T1000 (cell line): ENCODE measurements at regions not wholly inside any gene's neighbourhood (a gene's known extent, or its start where the extent isn't known, plus 50 kb on each side); places are given as distances from the start of the nearest gene placed in this dataset.
"Not testable (repeated sequence)": the region's sequence is repeated elsewhere in the genome, so short reads cannot be mapped to it uniquely, and the experiment has no call there.

Experiments
- DNase-seq: peaks from one replicate; lab custom pipeline; 2025; ENCODE audit warnings: mixed read lengths; lab: John Stamatoyannopoulos, UW

DNA sequence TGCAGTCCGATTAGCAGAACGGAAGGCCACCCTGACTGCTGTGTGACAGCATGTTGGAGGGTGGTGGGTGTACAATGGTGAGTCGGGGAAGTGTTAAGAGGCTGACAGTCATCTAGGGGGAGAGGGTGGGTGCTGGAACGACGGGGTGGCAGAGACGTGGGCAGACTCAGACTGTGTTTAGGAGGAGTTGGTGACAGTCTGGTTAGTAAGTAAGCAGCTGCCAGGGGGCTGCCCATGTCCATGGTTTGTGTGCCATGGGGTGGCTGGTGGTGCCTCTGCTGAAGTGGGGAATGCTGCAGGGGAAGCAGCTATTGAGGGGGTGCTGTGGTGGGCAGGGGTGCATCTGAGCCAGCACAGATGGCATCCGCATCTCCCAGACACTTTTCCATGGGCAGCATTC, 51.3 kb upstream of the BOD1 start:
- no peak for DNase-seq

GRCh38 chr5:173668245-173668800, 51.9 kb upstream of the BOD1 start:
- DNase-seq, result no peak

DNA sequence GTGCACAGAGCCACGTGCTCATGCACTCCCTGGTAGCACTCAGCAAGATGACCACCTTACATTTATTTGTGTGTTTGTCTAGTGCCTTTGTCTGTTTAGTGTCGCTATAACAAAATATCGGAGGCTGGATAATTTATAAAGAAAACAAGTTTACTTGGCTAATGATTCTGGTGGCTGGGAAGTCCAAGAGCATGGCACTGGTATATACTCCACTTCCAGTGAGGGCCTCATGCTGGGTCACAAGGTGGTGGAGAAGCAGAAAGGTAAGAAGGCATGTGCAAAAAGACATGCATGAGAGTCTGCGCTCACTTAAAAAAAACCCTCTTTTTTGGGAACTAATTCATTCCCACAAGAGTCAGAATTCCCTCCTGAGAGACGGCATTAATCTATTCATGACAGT, 52.5 kb upstream of the BOD1 start:
- DNase-seq, result no peak

DNA sequence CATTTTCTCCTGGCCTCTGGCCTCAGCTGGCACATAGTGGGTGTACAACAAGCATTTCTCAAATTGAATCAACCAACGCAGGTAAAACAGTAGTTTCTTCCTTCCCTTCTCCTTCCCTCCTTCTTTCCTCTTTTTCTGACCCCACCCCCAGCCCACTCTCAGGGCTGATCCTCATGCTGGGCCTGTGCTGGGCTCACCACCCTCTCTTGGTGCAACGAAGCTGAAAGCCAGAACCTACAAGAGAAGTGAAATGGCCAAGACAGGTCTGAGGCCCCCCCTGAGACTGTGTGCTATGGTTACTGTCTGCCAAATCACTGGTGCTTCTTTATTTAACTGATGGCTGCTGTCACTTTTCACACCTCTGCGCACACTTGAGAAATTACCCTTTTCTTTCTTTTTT, 53.0 kb upstream of the BOD1 start:
- no peak for DNase-seq

GRCh38 chr5:173670130-173670651, 53.7 kb upstream of the BOD1 start:
- DNase-seq, result no peak

DNA sequence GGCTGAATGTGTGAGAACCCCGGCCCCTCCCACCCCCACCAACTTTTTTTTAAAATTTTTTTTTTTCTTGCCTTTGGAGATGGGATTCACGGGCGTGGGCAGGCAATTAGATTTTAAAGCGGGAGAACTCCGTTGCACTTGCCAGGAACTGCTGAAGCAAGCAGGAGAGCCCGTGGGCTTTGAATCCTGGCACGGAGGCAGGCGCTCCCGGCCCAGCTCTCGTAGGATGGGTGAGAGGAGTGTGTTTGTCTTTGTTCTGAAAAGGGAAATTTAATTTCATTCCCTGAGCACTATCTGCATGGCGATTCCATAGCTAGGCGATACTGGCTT, 54.3 kb upstream of the BOD1 start:
- DNase-seq, result no peak

GRCh38 chr5:173671121-173671949, 54.9 kb upstream of the BOD1 start:
- DNase-seq, result no peak

GRCh38 chr5:173672166-173672565, 55.7 kb upstream of the BOD1 start:
- no peak for DNase-seq

DNA sequence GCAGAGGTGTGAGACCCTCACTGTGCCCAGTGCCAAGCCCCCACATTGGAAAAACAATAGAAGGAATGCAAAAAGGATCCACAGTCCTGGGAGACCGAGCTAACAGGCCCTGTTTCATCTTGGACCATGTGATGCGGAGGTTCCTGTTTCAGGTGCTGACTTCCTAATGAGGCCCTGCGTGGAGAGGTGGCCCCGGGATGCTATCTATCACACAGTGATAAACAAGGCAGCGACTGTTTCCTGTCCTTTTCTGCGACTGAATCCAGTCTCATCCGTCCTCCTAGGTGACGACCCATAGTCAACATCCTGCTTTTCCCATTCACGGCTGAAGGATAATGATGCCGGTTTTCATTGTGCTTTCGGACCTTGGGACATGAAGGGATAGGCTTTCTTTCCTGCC, 56.4 kb upstream of the BOD1 start:
- no peak for DNase-seq

GRCh38 chr5:173673295-173674101, 57.0 kb upstream of the BOD1 start:
- DNase-seq, result no peak

DNA sequence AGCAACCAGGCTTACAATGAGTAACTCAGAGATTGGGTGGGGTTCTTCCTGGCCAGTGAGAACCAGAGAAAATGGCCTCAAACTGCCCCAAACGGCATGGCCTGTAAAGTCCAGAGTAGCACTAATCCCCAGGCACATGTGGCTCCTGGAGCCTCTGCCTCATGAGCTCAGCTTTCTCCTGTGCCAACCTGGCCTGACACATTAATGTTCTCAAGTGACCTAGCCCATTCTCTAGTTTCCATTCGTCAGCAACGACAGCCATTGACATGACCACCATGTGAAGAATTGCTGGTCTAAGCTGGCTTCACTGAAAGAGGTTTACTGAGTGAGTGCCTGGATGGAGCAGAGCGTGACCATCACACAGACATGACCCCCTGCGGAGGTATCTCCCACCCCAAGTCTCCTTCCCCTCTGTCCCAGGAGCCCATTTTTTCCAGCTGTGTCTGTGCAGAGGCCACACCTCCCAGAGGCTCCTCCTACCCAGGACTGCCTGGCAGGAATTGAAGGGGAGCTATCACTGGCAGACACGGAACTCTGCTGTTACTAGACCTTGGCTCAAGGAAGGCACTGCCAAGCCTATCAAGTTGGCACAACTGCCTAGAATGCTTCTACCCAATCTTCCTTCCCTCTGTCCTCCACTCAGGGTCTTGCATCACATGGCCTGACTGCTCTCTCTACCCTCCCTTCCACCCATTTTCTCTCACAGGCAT, 59.0 kb upstream of the BOD1 start:
- no peak for DNase-seq

DNA sequence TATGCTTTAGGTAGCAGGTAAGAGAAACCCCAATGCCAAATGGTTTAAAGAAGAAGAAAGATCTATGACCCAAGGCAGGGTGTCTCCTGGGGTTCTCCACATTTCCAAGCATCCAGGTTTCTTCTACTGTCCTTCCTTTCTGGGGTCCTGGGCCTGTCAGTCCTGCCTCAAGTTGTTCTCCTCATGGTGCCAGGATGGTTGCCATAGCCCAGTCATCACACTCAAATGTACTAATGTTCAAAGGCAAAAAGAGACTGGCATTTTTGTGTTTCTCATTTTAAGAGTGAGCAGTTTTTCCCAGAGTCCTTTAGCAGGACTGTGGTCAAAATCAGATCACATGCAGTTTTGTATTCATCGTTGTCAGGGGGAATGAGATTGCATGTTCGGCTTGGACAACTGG, 59.9 kb upstream of the BOD1 start:
- no peak for DNase-seq

GRCh38 chr5:173677125-173677672, 60.7 kb upstream of the BOD1 start:
- no peak for DNase-seq

DNA sequence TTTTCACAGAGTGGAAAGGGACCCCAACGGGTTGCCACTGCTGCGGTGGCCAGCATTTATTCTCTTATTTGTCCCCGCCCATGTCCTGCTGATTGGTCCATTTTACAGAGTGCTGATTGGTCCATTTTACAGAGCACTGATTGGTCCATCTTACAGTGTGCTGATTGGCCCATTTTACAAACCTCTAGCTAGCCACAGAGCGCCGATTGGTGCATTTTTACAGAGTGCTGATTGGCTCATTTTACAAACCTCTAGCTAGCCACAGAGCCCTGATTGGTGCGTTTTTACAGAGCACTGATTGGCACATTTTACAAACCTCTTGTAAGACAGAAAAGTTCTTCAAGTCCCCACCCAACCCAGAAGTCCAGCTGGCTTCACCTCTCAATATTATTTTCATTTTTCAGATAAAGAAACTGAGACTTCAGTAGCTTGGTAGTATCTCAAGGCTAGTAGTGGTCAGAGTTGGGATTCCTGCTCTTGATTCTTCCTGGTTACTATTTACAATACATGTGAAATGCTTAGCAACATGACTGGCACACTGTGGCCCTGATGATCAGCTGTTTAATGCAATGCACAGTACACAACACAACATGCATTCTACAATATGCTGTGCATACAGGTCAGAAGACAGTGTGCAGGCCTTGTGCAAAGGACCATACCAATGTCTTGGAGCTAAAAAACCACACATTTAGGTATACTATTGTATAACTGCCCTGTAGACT, 63.6 kb upstream of the BOD1 start:
- no peak for DNase-seq

- DNase-seq, result no peak
These were observed 64.3 kb upstream of the BOD1 start for GRCh38 chr5:173680660-173681242.

- DNase-seq, result no peak
These were observed 65.9 kb upstream of the BOD1 start for GRCh38 chr5:173682313-173682712.

GRCh38 chr5:173684535-173684934, 68.1 kb upstream of the BOD1 start:
- not testable (repeated sequence) for DNase-seq

DNA sequence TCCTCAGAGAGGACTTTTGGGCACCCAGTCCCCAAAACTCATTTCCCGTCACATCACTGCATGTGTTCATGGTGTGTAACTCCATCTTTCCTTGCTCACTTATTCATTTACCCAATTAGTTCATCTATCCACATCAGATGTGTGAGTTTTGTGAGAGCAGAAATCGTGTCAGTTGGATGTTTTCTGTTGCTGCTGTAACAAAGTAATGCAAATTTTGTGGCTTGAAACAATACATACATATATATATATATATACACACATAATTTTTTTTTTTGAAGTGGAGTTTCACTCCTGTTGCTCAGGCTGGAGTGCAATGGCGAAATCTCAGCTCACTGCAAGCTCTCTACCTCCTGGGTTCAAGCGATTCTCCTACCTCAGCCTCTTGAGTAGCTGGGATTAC, 70.5 kb upstream of the BOD1 start:
- DNase-seq, result no peak

GRCh38 chr5:173688703-173689102, 72.3 kb upstream of the BOD1 start:
- no peak for DNase-seq

- DNase-seq, result no peak
These were observed 72.8 kb upstream of the BOD1 start for GRCh38 chr5:173689171-173689736.
